Right hindlimb (tissue), 1 donor: ENCODE measurements at regions not wholly inside any gene's neighbourhood (a gene's known extent, or its start where the extent isn't known, plus 50 kb on each side); places are given as distances from the start of the nearest gene placed in this dataset.

Source experiments
- DNase-seq: peaks from one replicate; pipeline ENCODE4 v3.0.0-alpha.2; 2018

GRCh38 chr10:33808475-33808874, 474.0 kb upstream of the NRP1 start:
- no peak for DNase-seq

- DNase-seq = no peak
These were observed 473.3 kb upstream of the NRP1 start for GRCh38 chr10:33807531-33808359.

GRCh38 chr10:33805831-33806230, 471.4 kb upstream of the NRP1 start:
- no peak for DNase-seq

- no peak for DNase-seq
These were observed 470.1 kb upstream of the NRP1 start for GRCh38 chr10:33804584-33804983.

- no peak for DNase-seq
These were observed 468.8 kb upstream of the NRP1 start for GRCh38 chr10:33803248-33803647.

- DNase-seq = no peak
These were observed 468.1 kb upstream of the NRP1 start for GRCh38 chr10:33802566-33802965.

GRCh38 chr10:33801705-33802104, 467.2 kb upstream of the NRP1 start:
- DNase-seq = no peak

- no peak for DNase-seq
These were observed 466.5 kb upstream of the NRP1 start for GRCh38 chr10:33800986-33801385.

- no peak for DNase-seq
These were observed 466.1 kb upstream of the NRP1 start for GRCh38 chr10:33800545-33800944.

- no peak for DNase-seq
These were observed 465.5 kb upstream of the NRP1 start for GRCh38 chr10:33799944-33800323.

GRCh38 chr10:33799281-33799943, 464.9 kb upstream of the NRP1 start:
- DNase-seq = no peak

GRCh38 chr10:33798754-33799153, 464.3 kb upstream of the NRP1 start:
- DNase-seq = no peak

- no peak for DNase-seq
These were observed 462.2 kb upstream of the NRP1 start for GRCh38 chr10:33796680-33797079.

- DNase-seq = no peak
These were observed 461.1 kb upstream of the NRP1 start for GRCh38 chr10:33795529-33795928.

GRCh38 chr10:33794460-33794859, 460.0 kb upstream of the NRP1 start:
- no peak for DNase-seq

GRCh38 chr10:33793793-33794192, 459.3 kb upstream of the NRP1 start:
- DNase-seq = no peak

- DNase-seq = no peak
These were observed 456.8 kb upstream of the NRP1 start for GRCh38 chr10:33791272-33791660.

- no peak for DNase-seq
These were observed 456.2 kb upstream of the NRP1 start for GRCh38 chr10:33790521-33791271.

GRCh38 chr10:33783557-33783956, 449.1 kb upstream of the NRP1 start:
- DNase-seq = no peak

- no peak for DNase-seq
These were observed 448.6 kb upstream of the NRP1 start for GRCh38 chr10:33783078-33783477.

GRCh38 chr10:33781606-33782395, 447.3 kb upstream of the NRP1 start:
- DNase-seq = peak; percentile 37

GRCh38 chr10:33780961-33781360, 446.5 kb upstream of the NRP1 start:
- no peak for DNase-seq

GRCh38 chr10:33777223-33777622, 442.8 kb upstream of the NRP1 start:
- DNase-seq = no peak
